ENCODE measurements at regions not wholly inside any gene's neighbourhood (a gene's known extent, or its start where the extent isn't known, plus 50 kb on each side); places are given as distances from the start of the nearest gene placed in this dataset.

DNA sequence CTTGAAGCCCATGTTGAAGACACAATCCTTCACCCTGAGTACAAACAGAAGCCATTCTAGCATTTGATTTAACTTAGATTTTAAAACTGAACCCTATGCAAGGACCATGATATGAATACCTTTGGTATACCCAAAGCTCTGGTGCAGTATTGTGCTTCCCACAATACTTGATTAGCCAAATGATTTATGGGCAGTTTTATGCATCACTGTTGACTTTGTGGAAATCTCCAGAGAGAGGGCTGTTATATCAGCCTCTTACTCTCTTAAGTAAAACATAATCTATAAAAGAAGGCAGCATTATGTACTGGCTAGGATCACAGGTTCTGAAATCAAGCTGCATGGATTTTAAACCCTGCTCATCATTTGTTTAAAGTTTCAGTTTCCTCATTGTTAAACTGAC, 762.8 kb downstream of the EFNA5 start:
- intact Hi-C loops (cut with DNase I) = no loop called here
- H3K27me3 ChIP-seq (ENCODE audit: insufficient read depth in 3 of 3, low read length in 2 of 3) = no peaks in the 10 kb centered on the region
- DNase-seq (no peak), ATAC-seq (no peak)
- H3K4me3 ChIP-seq = no peak overlapping the region
- no peaks in the 10 kb centered on the region for H3K4me1 ChIP-seq
- no peaks in the 10 kb centered on the region for H3K9me3 ChIP-seq
- H3K27ac ChIP-seq = no peak overlapping the region
- no peaks in the 10 kb centered on the region for H3K36me3 ChIP-seq (ENCODE audit: insufficient read depth in 1 of 2, low read depth in 1 of 2)
- TF ChIP-seq, protein P1, sequence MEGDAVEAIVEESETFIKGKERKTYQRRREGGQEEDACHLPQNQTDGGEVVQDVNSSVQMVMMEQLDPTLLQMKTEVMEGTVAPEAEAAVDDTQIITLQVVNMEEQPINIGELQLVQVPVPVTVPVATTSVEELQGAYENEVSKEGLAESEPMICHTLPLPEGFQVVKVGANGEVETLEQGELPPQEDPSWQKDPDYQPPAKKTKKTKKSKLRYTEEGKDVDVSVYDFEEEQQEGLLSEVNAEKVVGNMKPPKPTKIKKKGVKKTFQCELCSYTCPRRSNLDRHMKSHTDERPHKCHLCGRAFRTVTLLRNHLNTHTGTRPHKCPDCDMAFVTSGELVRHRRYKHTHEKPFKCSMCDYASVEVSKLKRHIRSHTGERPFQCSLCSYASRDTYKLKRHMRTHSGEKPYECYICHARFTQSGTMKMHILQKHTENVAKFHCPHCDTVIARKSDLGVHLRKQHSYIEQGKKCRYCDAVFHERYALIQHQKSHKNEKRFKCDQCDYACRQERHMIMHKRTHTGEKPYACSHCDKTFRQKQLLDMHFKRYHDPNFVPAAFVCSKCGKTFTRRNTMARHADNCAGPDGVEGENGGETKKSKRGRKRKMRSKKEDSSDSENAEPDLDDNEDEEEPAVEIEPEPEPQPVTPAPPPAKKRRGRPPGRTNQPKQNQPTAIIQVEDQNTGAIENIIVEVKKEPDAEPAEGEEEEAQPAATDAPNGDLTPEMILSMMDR (IDR thresholded peaks at IDR 0.05) = no peak

DNA sequence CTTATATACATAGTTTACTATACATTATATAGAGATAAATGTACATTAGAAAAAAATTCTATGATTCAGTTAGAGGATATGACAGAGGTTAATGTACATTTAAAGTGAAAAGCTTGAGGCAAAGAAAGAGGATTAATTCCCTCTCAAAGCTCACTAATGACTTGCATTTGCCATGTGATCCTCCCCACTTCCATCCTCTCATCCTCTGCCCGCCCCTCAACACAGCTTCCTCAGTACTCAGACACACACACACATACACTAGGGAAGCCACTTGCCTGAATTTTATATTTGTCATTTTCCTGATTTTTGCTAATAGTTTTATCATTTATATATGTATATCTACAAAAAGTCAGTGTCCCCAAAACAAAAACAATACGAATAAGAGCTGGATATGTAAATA, 764.5 kb downstream of the EFNA5 start:
- no peak for ATAC-seq

DNA sequence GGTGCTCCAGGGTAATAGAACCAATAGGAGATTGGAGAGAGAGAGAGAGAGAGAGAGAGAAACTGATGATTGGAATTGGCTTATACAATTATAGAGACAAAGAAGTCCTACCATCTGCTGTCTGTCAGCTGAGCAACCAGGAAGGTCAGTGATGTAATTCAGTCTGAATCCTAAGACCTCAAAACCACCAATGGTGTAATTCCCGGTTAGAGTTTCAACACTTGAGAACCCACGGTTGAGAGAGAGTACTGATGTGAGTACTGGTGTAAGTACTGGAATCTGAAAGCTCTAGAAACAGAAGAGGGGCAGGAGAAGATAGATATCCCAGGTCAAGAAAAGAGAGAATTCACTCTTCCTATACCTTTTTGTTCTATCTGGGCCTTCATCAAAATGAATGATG, 775.8 kb downstream of the EFNA5 start:
- intact Hi-C loops (cut with DNase I) = no loop called here
- H3K27ac ChIP-seq = no peak overlapping the region
- ATAC-seq = peak in 3 of 4 donors; percentile 70 to 83 (median 73)
- no peak overlapping the region for H3K4me3 ChIP-seq
- no peaks in the 10 kb centered on the region for H3K4me1 ChIP-seq
- H3K9me3 ChIP-seq = no peaks in the 10 kb centered on the region
- 24 to 58% (median 33%) methylated on average over 2 of the region's 2 CpGs for WGBS, 3 donors
- TF ChIP-seq, protein P1 (IDR thresholded peaks at IDR 0.05) = no peak
- H3K27me3 ChIP-seq (ENCODE audit: insufficient read depth in 3 of 3, low read length in 2 of 3) = no peaks in the 10 kb centered on the region
- H3K36me3 ChIP-seq (ENCODE audit: insufficient read depth in 1 of 2, low read depth in 1 of 2) = no peaks in the 10 kb centered on the region
- DNase-seq = no peak

More for the DNA sequence above, 764.5 kb downstream of the EFNA5 start:
- H3K4me3 ChIP-seq = no peak overlapping the region
- TF ChIP-seq, protein P1 (IDR thresholded peaks at IDR 0.05) = no peak
- H3K9me3 ChIP-seq = no peaks in the 10 kb centered on the region
- WGBS, 3 donors = 82 to 94% (median 87%) methylated on average over 2 of the region's 2 CpGs
- H3K36me3 ChIP-seq (ENCODE audit: insufficient read depth in 1 of 2, low read depth in 1 of 2) = no peaks in the 10 kb centered on the region
- no peak for DNase-seq
- intact Hi-C loops (cut with DNase I) = no loop called here
- H3K27me3 ChIP-seq (ENCODE audit: insufficient read depth in 3 of 3, low read length in 2 of 3) = no peaks in the 10 kb centered on the region
- no peak overlapping the region for H3K27ac ChIP-seq
- H3K4me1 ChIP-seq = no peaks in the 10 kb centered on the region

DNA sequence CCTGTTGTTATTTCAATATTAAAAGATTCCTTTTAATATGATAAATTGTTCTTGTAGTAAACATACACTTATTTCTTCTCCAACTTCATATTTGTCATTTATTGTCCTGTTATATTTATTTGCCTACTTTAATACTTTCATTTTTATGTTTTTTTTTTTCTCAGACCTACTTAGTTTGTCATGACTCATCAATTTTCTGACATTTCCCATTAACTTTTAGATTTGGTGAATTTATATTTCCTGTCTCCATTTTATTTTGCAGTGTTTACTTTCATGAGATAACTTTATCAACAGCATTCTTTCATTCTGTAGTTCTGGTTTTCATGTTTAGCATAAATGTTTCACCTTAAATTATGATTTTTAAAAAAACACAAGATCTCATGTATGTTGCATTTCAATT, 788.7 kb downstream of the EFNA5 start:
- H3K36me3 ChIP-seq (ENCODE audit: insufficient read depth in 1 of 2, low read depth in 1 of 2) = no peaks in the 10 kb centered on the region
- H3K9me3 ChIP-seq = no peaks in the 10 kb centered on the region
- H3K27me3 ChIP-seq (ENCODE audit: insufficient read depth in 3 of 3, low read length in 2 of 3) = no peaks in the 10 kb centered on the region
- intact Hi-C loops (cut with DNase I) = no loop called here
- H3K27ac ChIP-seq = no peak overlapping the region
- TF ChIP-seq, protein P1 (IDR thresholded peaks at IDR 0.05) = no peak
- H3K4me1 ChIP-seq = no peaks in the 10 kb centered on the region
- no peak overlapping the region for H3K4me3 ChIP-seq
- ATAC-seq (no peak), DNase-seq (no peak)

DNA sequence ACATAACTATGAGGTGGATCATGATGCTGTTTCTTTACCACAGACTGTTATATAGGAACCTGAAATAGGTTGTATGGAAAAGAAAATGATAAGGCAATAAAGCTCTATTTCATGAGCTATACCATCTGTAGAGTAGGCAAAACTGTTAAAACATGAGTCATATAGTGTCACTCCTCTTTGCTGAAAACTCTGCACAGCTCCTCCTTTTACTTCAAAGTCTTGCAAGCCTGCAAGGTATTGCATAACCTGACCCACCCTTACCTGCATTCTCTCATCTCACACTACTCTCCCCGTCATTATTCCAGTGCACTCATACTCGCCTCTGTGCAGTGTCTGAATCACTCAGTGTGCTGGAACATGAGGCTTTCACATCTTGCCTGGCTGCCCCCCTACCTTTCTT, 790.1 kb downstream of the EFNA5 start:
- ATAC-seq = no peak
- H3K4me1 ChIP-seq = no peaks in the 10 kb centered on the region
- H3K27ac ChIP-seq = no peak overlapping the region
- 89 to 94% (median 93%) methylated on average over 2 of the region's 2 CpGs for WGBS, 3 donors
- no peaks in the 10 kb centered on the region for H3K27me3 ChIP-seq (ENCODE audit: insufficient read depth in 3 of 3, low read length in 2 of 3)
- DNase-seq = no peak
- intact Hi-C loops (cut with DNase I) = no loop called here
- no peak overlapping the region for H3K4me3 ChIP-seq
- TF ChIP-seq, protein P1 (IDR thresholded peaks at IDR 0.05) = no peak
- no peaks in the 10 kb centered on the region for H3K9me3 ChIP-seq
- no peaks in the 10 kb centered on the region for H3K36me3 ChIP-seq (ENCODE audit: insufficient read depth in 1 of 2, low read depth in 1 of 2)
